H9 (cell line): ENCODE measurements at regions not wholly inside any gene's neighbourhood (a gene's known extent, or its start where the extent isn't known, plus 50 kb on each side); places are given as distances from the start of the nearest gene placed in this dataset.

Experiments
- DNase-seq: peaks from one replicate; pipeline ENCODE4 v3.0.0-alpha.2; 2017
- H2AFZ ChIP-seq: one replicate; pipeline ENCODE4 v1.6.1; 2013; ENCODE audit warnings: mild to moderate bottlenecking, low read length, control low read depth, moderate library complexity
- H2AK5ac ChIP-seq: 2 replicates; pipeline ENCODE4 v1.6.1; 2013; ENCODE audit warnings: low read length, control low read depth, mixed read lengths; ENCODE audit not compliant: insufficient read length
- H2BK120ac ChIP-seq: one replicate; pipeline ENCODE4 v1.6.1; 2013; ENCODE audit warnings: low read depth, mild to moderate bottlenecking, low read length, control low read depth, inconsistent platforms; ENCODE audit not compliant: poor library complexity, severe bottlenecking
- H2BK12ac ChIP-seq: 2 replicates; pipeline ENCODE4 v1.6.1; 2013; ENCODE audit warnings: low read length, control low read depth, mixed read lengths, low read depth; ENCODE audit not compliant: insufficient read length
- H2BK15ac ChIP-seq: 2 replicates; pipeline ENCODE4 v1.6.1; 2013; ENCODE audit warnings: low read depth, low read length, control low read depth
- H2BK20ac ChIP-seq: one replicate; pipeline ENCODE4 v1.6.1; 2013; ENCODE audit warnings: low read depth, mild to moderate bottlenecking, low read length, control low read depth, inconsistent platforms; ENCODE audit not compliant: poor library complexity, severe bottlenecking
- H2BK5ac ChIP-seq: 2 replicates; pipeline ENCODE4 v1.6.1; 2013; ENCODE audit warnings: low read length, control low read depth, mixed read lengths; ENCODE audit not compliant: insufficient read length
- H3K14ac ChIP-seq: 2 replicates; pipeline ENCODE4 v1.6.1; 2013; ENCODE audit warnings: low read length, control low read depth; ENCODE audit not compliant: insufficient read depth
- H3K18ac ChIP-seq: 2 replicates; pipeline ENCODE4 v1.6.1; 2013; ENCODE audit warnings: low read depth, mild to moderate bottlenecking, mixed read lengths, low read length, control low read depth; ENCODE audit not compliant: insufficient read length
- H3K23ac ChIP-seq: 2 replicates; pipeline ENCODE4 v1.6.1; 2013; ENCODE audit warnings: low read length, control low read depth, mixed read lengths, low read depth; ENCODE audit not compliant: insufficient read length
- H3K23me2 ChIP-seq: 2 replicates; pipeline ENCODE4 v1.6.1; 2013; ENCODE audit warnings: low read depth, mild to moderate bottlenecking, mixed read lengths, low read length, control low read depth; ENCODE audit not compliant: insufficient read length, poor library complexity, severe bottlenecking
- H3K27ac ChIP-seq: 2 replicates; pipeline ENCODE4 v1.5.1; 2013; ENCODE audit warnings: low read length, control low read depth, mixed read lengths, low read depth; ENCODE audit not compliant: insufficient read length
- H3K27me3 ChIP-seq: 2 replicates; pipeline ENCODE4 v1.6.1; 2013; ENCODE audit warnings: low read length, control low read depth, inconsistent platforms; ENCODE audit not compliant: insufficient read depth
- H3K4ac ChIP-seq: 2 replicates; pipeline ENCODE4 v1.6.1; 2013; ENCODE audit warnings: low read depth, mild to moderate bottlenecking, control low read depth, inconsistent platforms, low read length, moderate library complexity
- H3K4me1 ChIP-seq: 2 replicates; pipeline ENCODE4 v1.6.1; 2013; ENCODE audit warnings: low read length, control low read depth, inconsistent platforms; ENCODE audit not compliant: insufficient read depth
- H3K4me2 ChIP-seq: 2 replicates; pipeline ENCODE4 v1.6.1; 2013; ENCODE audit warnings: low read length, control low read depth, mixed read lengths; ENCODE audit not compliant: insufficient read length, insufficient read depth
- H3K56ac ChIP-seq: 2 replicates; pipeline ENCODE4 v1.6.1; 2013; ENCODE audit warnings: low read depth, mild to moderate bottlenecking, mixed read lengths, low read length, control low read depth; ENCODE audit not compliant: insufficient read length
- H3K79me1 ChIP-seq: 2 replicates; pipeline ENCODE4 v1.6.1; 2013; ENCODE audit warnings: low read depth, mild to moderate bottlenecking, moderate library complexity, low read length, control low read depth, inconsistent platforms; ENCODE audit not compliant: insufficient read depth, poor library complexity, severe bottlenecking
- H3K79me2 ChIP-seq: 2 replicates; pipeline ENCODE4 v1.6.1; 2013; ENCODE audit warnings: low read length, control low read depth, inconsistent platforms; ENCODE audit not compliant: insufficient read depth
- H3K9ac ChIP-seq: 2 replicates; pipeline ENCODE4 v1.6.1; 2013; ENCODE audit warnings: low read length, control low read depth, mixed read lengths; ENCODE audit not compliant: insufficient read length; ENCODE audit errors: extremely low read depth
- H3K9me3 ChIP-seq: one replicate; pipeline ENCODE4 v1.6.1; 2013; ENCODE audit warnings: low read depth, low read length, inconsistent platforms; ENCODE audit not compliant: control insufficient read depth
- H3T11ph ChIP-seq: one replicate; pipeline ENCODE4 v1.6.1; 2013; ENCODE audit warnings: mild to moderate bottlenecking, low read length, control low read depth, inconsistent platforms
- H4K20me1 ChIP-seq: one replicate; pipeline ENCODE4 v1.6.1; 2013; ENCODE audit not compliant: control insufficient read depth, insufficient read length, insufficient read depth
- H4K5ac ChIP-seq: 2 replicates; pipeline ENCODE4 v1.6.1; 2013; ENCODE audit warnings: low read depth, mild to moderate bottlenecking, mixed read lengths, low read length, control low read depth; ENCODE audit not compliant: insufficient read length
- H4K8ac ChIP-seq: replicated peaks from 2 replicates; pipeline ENCODE4 v1.6.1; 2013; ENCODE audit warnings: low read length, control low read depth, mixed read lengths, low read depth; ENCODE audit not compliant: insufficient read length
- H4K91ac ChIP-seq: 2 replicates; pipeline ENCODE4 v1.6.1; 2013; ENCODE audit warnings: low read depth, mild to moderate bottlenecking, moderate library complexity, mixed read lengths, low read length, control low read depth; ENCODE audit not compliant: insufficient read length
- H3K27ac Mint-ChIP-seq, 3 experiments: 2 replicates in 2 of 3; 3 replicates in 1 of 3; pipeline ENCODE4 v1.8.0; 2020 to 2021; ENCODE audit warnings: mixed read lengths in 3 of 3, mild to moderate bottlenecking in 1 of 3, moderate library complexity in 1 of 3
- H3K27me3 Mint-ChIP-seq: 2 replicates; pipeline ENCODE4 v1.8.0; 2021; ENCODE audit warnings: low read depth, mild to moderate bottlenecking, moderate library complexity, mixed read lengths
- H3K36me3 Mint-ChIP-seq, 3 experiments: 2 replicates in 2 of 3; 3 replicates in 1 of 3; pipeline ENCODE4 v1.8.0; 2020 to 2021; ENCODE audit warnings: low read depth in 3 of 3, mixed read lengths in 3 of 3; ENCODE audit not compliant: insufficient read depth in 1 of 3
- H3K4me1 Mint-ChIP-seq, 2 experiments: 2 replicates each; pipeline ENCODE4 v1.8.0; 2020; ENCODE audit warnings: mixed read lengths in 2 of 2
- H3K4me3 Mint-ChIP-seq, 2 experiments: 2 replicates in 1 of 2; 3 replicates in 1 of 2; pipeline ENCODE4 v1.8.0; 2020 to 2021; ENCODE audit warnings: mild to moderate bottlenecking in 2 of 2, mixed read lengths in 2 of 2, moderate library complexity in 1 of 2
- H3K9me3 Mint-ChIP-seq, 2 experiments: 2 replicates in 1 of 2; 3 replicates in 1 of 2; pipeline ENCODE4 v1.8.0; 2020; ENCODE audit warnings: mild to moderate bottlenecking in 2 of 2, mixed read lengths in 2 of 2, moderate library complexity in 1 of 2
- CTCF ChIP-seq: fragments of 200-600 bp; sonication (generic); conservative IDR thresholded peaks from 3 replicates; pipeline ENCODE4 v1.8.0; 2021; ENCODE audit warnings: antibody characterized with exemption, mild to moderate bottlenecking
- WGBS: extraction: QIAGEN DNeasy Blood & Tissue Kit; methylation state at CpG from one replicate; pipeline ENCODE4 v1.1.7; 2013; ENCODE audit warnings: missing lambda C conversion rate, low lambda C conversion rate, mixed read lengths; ENCODE audit not compliant: insufficient read length; ENCODE audit errors: extremely low coverage; 5-methylcytosine and 5-hydroxymethylcytosine counted together

GRCh38 chr7:84245835-84246234, 51.2 kb upstream of the SEMA3A start:
- no peak overlapping the region for H2AK5ac ChIP-seq
- no peak overlapping the region for H4K5ac ChIP-seq
- H3K18ac ChIP-seq: no peak overlapping the region
- TF ChIP-seq CTCF: no peak
- H3K4ac ChIP-seq: no peak overlapping the region
- Mint-ChIP-seq H3K36me3 (peaks cover 40 to 54% (median 45%) of the 10 kb centered on the region in 3 experiments), H3K27ac (no peak overlapping the region), H3K9me3 (peaks cover 46 to 48% of the 10 kb centered on the region in 2 experiments), H3K27me3 (peaks cover 2% of the 10 kb centered on the region; the same call in 1 of the 2 replicates), H3K4me3 (no peak overlapping the region), H3K4me1 (peaks cover 7 to 8% of the 10 kb centered on the region in 2 experiments)
- no peak overlapping the region for H3K4me2 ChIP-seq
- H2BK120ac ChIP-seq: no peak overlapping the region
- H3K14ac ChIP-seq: no peak overlapping the region
- no peak overlapping the region for H3K27ac ChIP-seq
- no peaks in the 10 kb centered on the region for H3K79me2 ChIP-seq
- no peak overlapping the region for H3K56ac ChIP-seq
- H4K20me1 ChIP-seq: no peaks in the 10 kb centered on the region
- H3K4me1 ChIP-seq: peaks cover 5% of the 10 kb centered on the region; the same call in 1 of the 2 replicates
- H4K91ac ChIP-seq: no peak overlapping the region
- no peak overlapping the region for H4K8ac ChIP-seq
- H3K9me3 ChIP-seq: no peaks in the 10 kb centered on the region
- no peaks in the 10 kb centered on the region for H3K79me1 ChIP-seq
- H2BK5ac ChIP-seq: no peak overlapping the region
- no peak overlapping the region for H2BK12ac ChIP-seq
- no peaks in the 10 kb centered on the region for H3K27me3 ChIP-seq
- no peak overlapping the region for H3K23ac ChIP-seq
- no peak overlapping the region for H2BK20ac ChIP-seq
- H2AFZ ChIP-seq: no peak overlapping the region
- peak; percentile 63 for DNase-seq
- no peaks in the 10 kb centered on the region for H3K23me2 ChIP-seq
- WGBS: no CpG with 5 or more reads among the region's 5 CpGs
- H2BK15ac ChIP-seq: no peak overlapping the region
- H3K9ac ChIP-seq: no peak overlapping the region
- no peak overlapping the region for H3T11ph ChIP-seq
